OCI-LY1 (cell line): ENCODE measurements at regions not wholly inside any gene's neighbourhood (a gene's known extent, or its start where the extent isn't known, plus 50 kb on each side); places are given as distances from the start of the nearest gene placed in this dataset.
"Not testable (repeated sequence)": the region's sequence is repeated elsewhere in the genome, so short reads cannot be mapped to it uniquely, and the experiment has no call there.

Source experiments
- H2AFZ ChIP-seq: fragments of 200-600 bp; sonication (generic), shearing (Covaris generic); 2 replicates; pipeline ENCODE4 v1.6.0; 2014; ENCODE audit warnings: antibody characterized with exemption, mild to moderate bottlenecking, low read length
- H3F3A ChIP-seq: fragments of 200-600 bp; sonication (generic), shearing (Covaris generic); 2 replicates; pipeline ENCODE4 v1.6.0; 2014; ENCODE audit warnings: mild to moderate bottlenecking, antibody characterized with exemption, low read length, moderate library complexity; ENCODE audit not compliant: insufficient read depth
- H3K27ac ChIP-seq: fragments of 200-600 bp; sonication (generic); 2 replicates; pipeline ENCODE4 v1.5.1; 2014; ENCODE audit warnings: low read length, mixed run types, mild to moderate bottlenecking, low read depth; ENCODE audit not compliant: poor library complexity, severe bottlenecking
- H3K27me3 ChIP-seq: fragments of 200-600 bp; sonication (generic); 2 replicates; pipeline ENCODE4 v1.6.0; 2014; ENCODE audit warnings: antibody characterized with exemption, mild to moderate bottlenecking, low read length, moderate library complexity; ENCODE audit not compliant: insufficient read depth
- H3K36me3 ChIP-seq: fragments of 200-600 bp; sonication (generic); 2 replicates; pipeline ENCODE4 v1.6.1; 2014; ENCODE audit warnings: mild to moderate bottlenecking, antibody characterized with exemption, low read length, moderate library complexity, mixed read lengths; ENCODE audit not compliant: insufficient read depth
- H3K4me1 ChIP-seq: fragments of 200-600 bp; sonication (generic); 2 replicates; pipeline ENCODE4 v1.5.1; 2014; ENCODE audit warnings: mild to moderate bottlenecking, low read length, moderate library complexity; ENCODE audit not compliant: insufficient read depth, severe bottlenecking
- H3K4me2 ChIP-seq: fragments of 200-600 bp; sonication (generic), shearing (Covaris generic); 2 replicates; pipeline ENCODE4 v1.6.1; 2014; ENCODE audit warnings: low read length
- H3K4me3 ChIP-seq: fragments of 200-600 bp; sonication (generic); 2 replicates; pipeline ENCODE4 v1.5.1; 2014; ENCODE audit warnings: low read length, low read depth, mild to moderate bottlenecking, mixed read lengths; ENCODE audit not compliant: poor library complexity, severe bottlenecking
- H3K79me2 ChIP-seq: fragments of 200-600 bp; shearing (Covaris generic); 2 replicates; pipeline ENCODE4 v1.6.1; 2016; ENCODE audit warnings: mixed run types, low read length, mixed read lengths; ENCODE audit not compliant: insufficient read depth
- H3K9ac ChIP-seq: fragments of 200-600 bp; sonication (generic), shearing (Covaris generic); 2 replicates; pipeline ENCODE4 v1.6.1; 2014; ENCODE audit warnings: mild to moderate bottlenecking, low read length, mixed read lengths
- H3K9me2 ChIP-seq: fragments of 200-600 bp; sonication (generic), shearing (Covaris generic); 2 replicates; pipeline ENCODE4 v1.6.1; 2014; ENCODE audit warnings: low read depth, mild to moderate bottlenecking, low read length, mixed read lengths
- H3K9me3 ChIP-seq: fragments of 200-600 bp; shearing (Covaris generic); 2 replicates; pipeline ENCODE4 v1.6.1; 2014; ENCODE audit warnings: low read length, mixed read lengths
- H4K20me1 ChIP-seq: fragments of 200-600 bp; sonication (generic), shearing (Covaris generic); 2 replicates; pipeline ENCODE4 v1.6.0; 2016; ENCODE audit warnings: mild to moderate bottlenecking, low read length; ENCODE audit not compliant: insufficient read depth
- CTCF ChIP-seq: fragments of 200-600 bp; sonication (generic), shearing (Covaris generic); IDR thresholded peaks from 2 replicates; pipeline ENCODE4 v1.5.1; 2017; ENCODE audit warnings: mild to moderate bottlenecking, antibody characterized with exemption, low read length, moderate library complexity, mixed read lengths
- EZH2 ChIP-seq: fragments of 200-600 bp; sonication (generic), shearing (Covaris generic); IDR thresholded peaks from 2 replicates; pipeline ENCODE4 v1.8.0; 2017; ENCODE audit warnings: borderline replicate concordance, mixed run types, mild to moderate bottlenecking, antibody characterized with exemption, low read length, moderate library complexity, mixed read lengths

- H3K27me3 ChIP-seq: no peaks in the 10 kb centered on the region
- H3K9me3 ChIP-seq: no peaks in the 10 kb centered on the region
- no peaks in the 10 kb centered on the region for H3K36me3 ChIP-seq
- H3K4me2 ChIP-seq: no peak overlapping the region
- no peaks in the 10 kb centered on the region for H3F3A ChIP-seq
- no peaks in the 10 kb centered on the region for H3K79me2 ChIP-seq
- no peaks in the 10 kb centered on the region for H3K4me1 ChIP-seq
- no peaks in the 10 kb centered on the region for H4K20me1 ChIP-seq
- no peak overlapping the region for H2AFZ ChIP-seq
- no peak overlapping the region for H3K9ac ChIP-seq
- no peak overlapping the region for H3K4me3 ChIP-seq
- no peaks in the 10 kb centered on the region for H3K9me2 ChIP-seq
- TF ChIP-seq CTCF: no peak
- TF ChIP-seq EZH2: no peak
- no peak overlapping the region for H3K27ac ChIP-seq
These were observed 420.3 kb downstream of the RSL24D1 start for GRCh38 chr15:54776410-54776809.

GRCh38 chr15:54772663-54773062 is 424.1 kb downstream of the RSL24D1 start:
- Histone ChIP-seq H4K20me1 (no peaks in the 10 kb centered on the region), H3K4me3 (no peak overlapping the region), H3K9ac (no peak overlapping the region), H3K9me2 (no peaks in the 10 kb centered on the region), H3K4me2 (no peak overlapping the region), H3K4me1 (no peaks in the 10 kb centered on the region), H3K27me3 (no peaks in the 10 kb centered on the region), H3F3A (no peaks in the 10 kb centered on the region), H3K79me2 (no peaks in the 10 kb centered on the region), H3K27ac (no peak overlapping the region), H3K9me3 (no peaks in the 10 kb centered on the region), H3K36me3 (no peaks in the 10 kb centered on the region), H2AFZ (no peak overlapping the region)
- TF ChIP-seq EZH2: no peak
- TF ChIP-seq CTCF: no peak

- H3K4me3 ChIP-seq, H3K27ac ChIP-seq, H3K27me3 ChIP-seq, H3K4me2 ChIP-seq, H3K4me1 ChIP-seq, H3K36me3 ChIP-seq, H3F3A ChIP-seq, H2AFZ ChIP-seq, H4K20me1 ChIP-seq, H3K9me2 ChIP-seq, H3K79me2 ChIP-seq, H3K9ac ChIP-seq, H3K9me3 ChIP-seq: not testable (repeated sequence)
These were observed 447.3 kb downstream of the RSL24D1 start for GRCh38 chr15:54749461-54749860.

GRCh38 chr15:54722342-54722986 is 474.3 kb downstream of the RSL24D1 start:
- TF ChIP-seq EZH2 (no peak), CTCF (no peak)
- no peak overlapping the region for H3K9ac ChIP-seq
- no peaks in the 10 kb centered on the region for H3K9me2 ChIP-seq
- H3K4me2 ChIP-seq: no peak overlapping the region
- H3F3A ChIP-seq: no peaks in the 10 kb centered on the region
- H3K36me3 ChIP-seq: no peaks in the 10 kb centered on the region
- H3K27ac ChIP-seq: no peak overlapping the region
- no peak overlapping the region for H2AFZ ChIP-seq
- H3K9me3 ChIP-seq: no peaks in the 10 kb centered on the region
- H3K4me1 ChIP-seq: no peaks in the 10 kb centered on the region
- no peaks in the 10 kb centered on the region for H3K79me2 ChIP-seq
- no peak overlapping the region for H3K4me3 ChIP-seq
- H4K20me1 ChIP-seq: no peaks in the 10 kb centered on the region
- no peaks in the 10 kb centered on the region for H3K27me3 ChIP-seq
